ENCODE measurements at regions not wholly inside any gene's neighbourhood (a gene's known extent, or its start where the extent isn't known, plus 50 kb on each side); places are given as distances from the start of the nearest gene placed in this dataset.
A peak's percentile ranks its signal among the peaks of the same experiment; 100 is the strongest.
"Not testable (repeated sequence)": the region's sequence is repeated elsewhere in the genome, so short reads cannot be mapped to it uniquely, and the experiment has no call there.

GRCh38 chr1:229862017-229862774, 204.8 kb upstream of the GALNT2 start:
- no peak for DNase-seq

- no peak for DNase-seq
These were observed 203.1 kb upstream of the GALNT2 start for GRCh38 chr1:229863651-229864545.

- DNase-seq: no peak
These were observed 202.3 kb upstream of the GALNT2 start for GRCh38 chr1:229864686-229865230.

- not testable (repeated sequence) for DNase-seq
These were observed 201.7 kb upstream of the GALNT2 start for GRCh38 chr1:229865321-229865720.

- no peak for DNase-seq
These were observed 199.3 kb upstream of the GALNT2 start for GRCh38 chr1:229867726-229868125.

GRCh38 chr1:229869240-229869639, 197.8 kb upstream of the GALNT2 start:
- DNase-seq: no peak

GRCh38 chr1:229869687-229870086, 197.4 kb upstream of the GALNT2 start:
- DNase-seq: no peak

- DNase-seq: no peak
These were observed 196.7 kb upstream of the GALNT2 start for GRCh38 chr1:229870381-229870780.

GRCh38 chr1:229871078-229871676, 195.9 kb upstream of the GALNT2 start:
- DNase-seq: no peak

GRCh38 chr1:229874136-229874535, 192.9 kb upstream of the GALNT2 start:
- DNase-seq: no peak

GRCh38 chr1:229874609-229875008, 192.4 kb upstream of the GALNT2 start:
- no peak for DNase-seq

GRCh38 chr1:229875086-229875485, 192.0 kb upstream of the GALNT2 start:
- DNase-seq: no peak

- DNase-seq: no peak
These were observed 187.3 kb upstream of the GALNT2 start for GRCh38 chr1:229879746-229880145.

- DNase-seq: no peak
These were observed 186.5 kb upstream of the GALNT2 start for GRCh38 chr1:229880271-229881170.

GRCh38 chr1:229882621-229883020, 184.4 kb upstream of the GALNT2 start:
- DNase-seq: no peak

GRCh38 chr1:229883504-229884200, 183.4 kb upstream of the GALNT2 start:
- DNase-seq: no peak

GRCh38 chr1:229884765-229885164, 182.3 kb upstream of the GALNT2 start:
- peak; percentile 61 for DNase-seq

- no peak for DNase-seq
These were observed 181.2 kb upstream of the GALNT2 start for GRCh38 chr1:229885568-229886495.

- no peak for DNase-seq
These were observed 180.4 kb upstream of the GALNT2 start for GRCh38 chr1:229886636-229887035.

- DNase-seq: no peak
These were observed 179.8 kb upstream of the GALNT2 start for GRCh38 chr1:229887043-229887822.
